Ascending aorta (tissue), 2 donors: ENCODE measurements at regions not wholly inside any gene's neighbourhood (a gene's known extent, or its start where the extent isn't known, plus 50 kb on each side); places are given as distances from the start of the nearest gene placed in this dataset.

Experiments used
- DNase-seq, 2 donors: peaks; one replicate each; pipeline ENCODE4 v3.0.0-alpha.2; 2019; ENCODE audit warnings: low spot score in 2 of 2
- H3K27ac ChIP-seq, 2 donors: fragments of 200-600 bp; sonication (generic); one replicate each; pipeline ENCODE4 v1.5.1; 2016 to 2017; ENCODE audit warnings: mild to moderate bottlenecking in 1 of 2
- H3K27me3 ChIP-seq: fragments of 200-600 bp; sonication (generic); one replicate; pipeline ENCODE4 v1.5.1; 2017
- H3K36me3 ChIP-seq, 2 donors: fragments of 200-600 bp; sonication (generic); one replicate each; pipeline ENCODE4 v1.5.1; 2016
- H3K4me1 ChIP-seq, 2 donors: fragments of 200-600 bp; sonication (generic); one replicate each; pipeline ENCODE4 v1.5.1; 2016 to 2017; ENCODE audit warnings: mild to moderate bottlenecking in 1 of 2
- H3K4me3 ChIP-seq, 2 donors: fragments of 200-600 bp; sonication (generic); one replicate each; pipeline ENCODE4 v1.5.1; 2016 to 2017; ENCODE audit warnings: mild to moderate bottlenecking in 1 of 2
- H3K9me3 ChIP-seq, 2 donors: fragments of 200-600 bp; sonication (generic); one replicate each; pipeline ENCODE4 v1.5.1; 2016
- CTCF ChIP-seq, 3 experiments: fragments of 200-600 bp in 2 of 3; fragments of 450-650 bp in 1 of 3; sonication (generic) in 2 of 3; IDR thresholded peaks; one replicate each; pipeline ENCODE4 v1.5.1; 2016 to 2019; ENCODE audit warnings: antibody characterized with exemption in 3 of 3, mild to moderate bottlenecking in 1 of 3, moderate library complexity in 1 of 3
- intact Hi-C: fragments of 100-400 bp; cut with DNase I; formaldehyde crosslinking; loops from one replicate; pipeline ENCODE4 v1.15.1; 2023

GRCh38 chr14:101185946-101186345 lies 282.4 kb upstream of the RTL1 start:
- no peak overlapping the region for H3K4me3 ChIP-seq
- no peak for TF ChIP-seq CTCF (IDR thresholded peaks at IDR 0.05)
- H3K4me1 ChIP-seq, result no peaks in the 10 kb centered on the region
- no peaks in the 10 kb centered on the region for H3K27me3 ChIP-seq
- H3K9me3 ChIP-seq, result no peaks in the 10 kb centered on the region
- H3K27ac ChIP-seq, result no peak overlapping the region
- intact Hi-C loops, result no loop called here
- H3K36me3 ChIP-seq, result no peaks in the 10 kb centered on the region
- DNase-seq, result no peak

- Histone ChIP-seq H3K36me3 (no peaks in the 10 kb centered on the region), H3K9me3 (no peaks in the 10 kb centered on the region), H3K4me3 (no peak overlapping the region), H3K27me3 (no peaks in the 10 kb centered on the region), H3K4me1 (no peaks in the 10 kb centered on the region), H3K27ac (no peak overlapping the region)
- TF ChIP-seq CTCF (IDR thresholded peaks at IDR 0.05), result no peak
- intact Hi-C loops, result no loop called here
- no peak for DNase-seq
Measured at GRCh38 chr14:101186544-101186943, 283.0 kb upstream of the RTL1 start.

GRCh38 chr14:101186992-101187815 lies 283.7 kb upstream of the RTL1 start:
- intact Hi-C loops, result no loop called here
- Histone ChIP-seq H3K27me3 (no peaks in the 10 kb centered on the region), H3K9me3 (no peaks in the 10 kb centered on the region), H3K27ac (no peak overlapping the region), H3K4me3 (no peak overlapping the region), H3K4me1 (no peaks in the 10 kb centered on the region), H3K36me3 (no peaks in the 10 kb centered on the region)
- TF ChIP-seq CTCF (IDR thresholded peaks at IDR 0.05), result no peak
- DNase-seq, result no peak

- H3K27me3 ChIP-seq, result no peaks in the 10 kb centered on the region
- no peak overlapping the region for H3K27ac ChIP-seq
- no peak for TF ChIP-seq CTCF (IDR thresholded peaks at IDR 0.05)
- no peaks in the 10 kb centered on the region for H3K9me3 ChIP-seq
- H3K36me3 ChIP-seq, result no peaks in the 10 kb centered on the region
- intact Hi-C loops, result no loop called here
- peak in 1 of 2 donors; percentile 41 for DNase-seq
- H3K4me1 ChIP-seq, result no peaks in the 10 kb centered on the region
- no peak overlapping the region for H3K4me3 ChIP-seq
Measured at GRCh38 chr14:101187816-101188570, 284.5 kb upstream of the RTL1 start.

- no peak for TF ChIP-seq CTCF (IDR thresholded peaks at IDR 0.05)
- DNase-seq, result no peak
- H3K9me3 ChIP-seq, result no peaks in the 10 kb centered on the region
- H3K36me3 ChIP-seq, result no peaks in the 10 kb centered on the region
- intact Hi-C loops, result no loop called here
- no peaks in the 10 kb centered on the region for H3K4me1 ChIP-seq
- H3K27me3 ChIP-seq, result no peaks in the 10 kb centered on the region
- no peak overlapping the region for H3K4me3 ChIP-seq
- no peak overlapping the region for H3K27ac ChIP-seq
Measured at GRCh38 chr14:101188571-101188915, 285.0 kb upstream of the RTL1 start.
